GM19023 (cell line): ENCODE measurements at regions not wholly inside any gene's neighbourhood (a gene's known extent, or its start where the extent isn't known, plus 50 kb on each side); places are given as distances from the start of the nearest gene placed in this dataset.
"Not testable (repeated sequence)": the region's sequence is repeated elsewhere in the genome, so short reads cannot be mapped to it uniquely, and the experiment has no call there.

ENCODE experiments used
- ATAC-seq: cut with Tn5 transposase; IDR thresholded peaks from one replicate; pipeline ENCODE4 v1.9.1; 2021; ENCODE audit warnings: mild to moderate bottlenecking, moderate library complexity; ENCODE audit not compliant: unreplicated experiment

DNA sequence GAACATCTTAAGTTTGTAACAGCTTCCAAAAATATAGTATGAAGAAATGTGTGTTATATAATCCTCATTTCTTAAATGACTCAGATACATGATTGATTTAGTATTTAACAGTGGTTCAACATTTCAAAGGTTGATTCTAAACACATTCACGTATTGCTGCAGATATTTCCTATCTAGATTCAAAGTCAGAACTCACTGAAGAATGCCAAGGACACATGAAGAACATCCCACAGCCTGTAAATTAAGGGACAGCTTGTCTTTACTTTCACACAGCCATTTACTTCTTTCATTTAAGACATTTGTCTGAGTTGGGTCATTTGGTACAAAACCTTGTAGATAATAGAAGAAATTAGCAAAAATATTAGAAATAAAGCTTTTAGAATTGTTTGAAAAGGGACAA lies 66.9 kb upstream of the CPSF6 start:
- ATAC-seq = no peak

DNA sequence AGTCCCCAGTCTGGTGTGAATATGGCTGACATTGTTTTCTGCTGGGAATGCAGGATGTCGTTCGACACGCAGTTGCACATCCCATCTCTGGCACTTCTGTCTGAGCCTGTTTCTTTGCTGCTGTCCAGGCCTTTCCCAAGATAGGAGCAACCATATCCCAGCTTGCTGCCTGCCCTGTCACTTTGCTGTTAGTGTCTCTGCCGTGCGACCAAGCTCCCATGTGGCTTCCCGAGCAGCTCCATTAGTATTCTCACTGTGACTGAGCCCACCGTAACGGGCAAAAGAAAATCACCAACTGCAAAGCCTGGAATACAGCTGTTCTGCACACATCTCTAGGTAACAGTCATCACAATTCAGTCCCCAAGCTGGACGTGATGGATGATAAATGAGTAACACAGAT lies 66.0 kb upstream of the CPSF6 start:
- no peak for ATAC-seq

DNA sequence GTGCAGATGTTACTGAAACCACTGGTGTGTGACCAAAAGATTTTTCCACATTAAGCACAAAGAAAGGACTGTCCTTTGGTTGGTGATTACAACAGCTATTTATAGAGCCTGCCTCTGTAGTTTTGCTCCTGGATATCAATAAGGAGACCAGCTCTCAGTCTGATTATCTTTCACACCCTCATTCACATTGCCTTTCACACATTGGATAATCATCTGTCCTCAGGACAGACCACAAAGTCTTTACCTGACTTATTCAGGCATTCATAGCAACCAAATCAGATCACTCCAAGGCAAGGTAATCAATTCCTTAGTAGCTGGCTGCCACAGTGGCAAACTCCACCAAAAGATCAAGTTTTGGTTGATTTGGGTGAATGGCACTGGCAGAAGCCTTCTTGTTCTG lies 59.6 kb upstream of the CPSF6 start:
- ATAC-seq = no peak

DNA sequence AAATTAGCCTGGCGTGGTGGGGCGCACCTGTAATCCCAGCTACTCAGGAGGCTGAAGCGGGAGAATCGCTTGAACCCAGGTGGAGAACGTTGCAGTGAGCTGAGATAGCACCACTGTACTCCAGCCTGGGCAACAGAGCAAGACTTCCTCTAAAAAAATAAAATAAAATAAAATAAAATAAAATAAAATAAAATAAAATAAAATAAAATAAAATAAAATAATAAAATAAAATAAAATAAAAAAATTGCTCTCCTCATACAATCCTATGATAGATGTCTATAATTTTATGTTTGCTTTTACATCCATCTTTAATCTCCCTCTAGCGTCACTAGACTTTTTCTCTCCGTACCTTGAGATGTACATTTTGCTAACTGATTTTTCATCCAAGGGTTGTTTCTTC lies 51.8 kb upstream of the CPSF6 start:
- not testable (repeated sequence) for ATAC-seq

DNA sequence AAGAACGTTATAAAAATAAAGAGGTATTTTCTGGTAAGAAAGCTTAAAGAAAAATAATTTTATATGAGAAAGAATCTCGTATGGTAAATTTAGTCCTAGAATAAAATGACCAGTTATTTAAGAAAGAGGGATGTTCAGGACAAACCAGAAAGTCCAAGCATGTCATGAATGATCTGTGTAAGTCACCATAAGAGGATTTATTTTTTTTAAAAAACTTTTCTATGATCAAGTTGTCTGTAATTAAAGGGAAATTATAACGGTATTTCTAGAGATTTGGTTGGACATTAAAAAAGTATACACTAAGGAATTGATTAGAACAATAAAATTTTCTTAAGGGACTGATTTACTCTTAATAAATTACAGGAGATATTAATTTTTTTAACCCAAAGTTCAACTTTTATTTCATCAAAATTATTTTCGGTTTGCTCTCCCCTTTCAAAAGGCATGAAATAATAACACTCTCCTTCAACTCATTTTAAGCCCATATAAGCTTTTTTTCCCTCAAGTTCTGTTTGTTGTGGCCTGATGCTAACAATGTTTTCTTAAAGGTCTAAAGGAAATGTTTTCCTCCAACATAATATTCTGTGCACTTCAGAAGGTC lies 49.9 kb upstream of the CPSF6 start:
- ATAC-seq = no peak
